ENCODE measurements at regions not wholly inside any gene's neighbourhood (a gene's known extent, or its start where the extent isn't known, plus 50 kb on each side); places are given as distances from the start of the nearest gene placed in this dataset.
A peak's percentile ranks its signal among the peaks of the same experiment; 100 is the strongest.

GRCh38 chr20:6492271-6493055 is 275.0 kb upstream of the BMP2 start:
- DNase-seq = no peak

- no peak for DNase-seq
Observed at GRCh38 chr20:6490849-6491248, 276.6 kb upstream of the BMP2 start.

GRCh38 chr20:6489361-6490171 is 277.9 kb upstream of the BMP2 start:
- DNase-seq = no peak

GRCh38 chr20:6485351-6485750 is 282.1 kb upstream of the BMP2 start:
- DNase-seq = no peak

- DNase-seq = no peak
Observed at GRCh38 chr20:6483727-6484126, 283.8 kb upstream of the BMP2 start.

GRCh38 chr20:6482486-6482885 is 285.0 kb upstream of the BMP2 start:
- no peak for DNase-seq

- no peak for DNase-seq
Observed at GRCh38 chr20:6480328-6481200, 286.9 kb upstream of the BMP2 start.

GRCh38 chr20:6473197-6473596 is 294.3 kb upstream of the BMP2 start:
- DNase-seq = no peak

GRCh38 chr20:6471871-6472270 is 295.6 kb upstream of the BMP2 start:
- no peak for DNase-seq

GRCh38 chr20:6471110-6471647 is 296.3 kb upstream of the BMP2 start:
- DNase-seq = no peak

GRCh38 chr20:6469695-6470094 is 297.8 kb upstream of the BMP2 start:
- no peak for DNase-seq

- no peak for DNase-seq
Observed at GRCh38 chr20:6468423-6469116, 298.9 kb upstream of the BMP2 start.

GRCh38 chr20:6467562-6467961 is 299.9 kb upstream of the BMP2 start:
- DNase-seq = peak; percentile 7

GRCh38 chr20:6466075-6466810 is 301.2 kb upstream of the BMP2 start:
- no peak for DNase-seq

- no peak for DNase-seq
Observed at GRCh38 chr20:6450841-6451240, 316.6 kb upstream of the BMP2 start.

GRCh38 chr20:6440443-6440799 is 317.6 kb upstream of the FERMT1 start:
- no peak for DNase-seq

GRCh38 chr20:6439737-6440442 is 317.1 kb upstream of the FERMT1 start:
- no peak for DNase-seq

GRCh38 chr20:6434131-6434530 is 311.3 kb upstream of the FERMT1 start:
- DNase-seq = no peak

- DNase-seq = no peak
Observed at GRCh38 chr20:6430381-6430780, 307.6 kb upstream of the FERMT1 start.

- no peak for DNase-seq
Observed at GRCh38 chr20:6426287-6426891, 303.6 kb upstream of the FERMT1 start.

Data from renal pelvis (tissue), 1 donor.